Stimulated activated memory B cell treated with anti-CD40 and anti-IgM and Interleukin-4, amounts not matched to agents 10 μg/mL and 1 μg/mL and 100 μg/mL, for 72 hours (primary cell): ENCODE measurements at regions not wholly inside any gene's neighbourhood (a gene's known extent, or its start where the extent isn't known, plus 50 kb on each side); places are given as distances from the start of the nearest gene placed in this dataset.
"Not testable (repeated sequence)": the region's sequence is repeated elsewhere in the genome, so short reads cannot be mapped to it uniquely, and the experiment has no call there.

ENCODE experiments used
- ATAC-seq: fragments of 150-1000 bp; cut with Tn5 transposase; 2 replicates; pipeline ENCODE4 v1.10.0; 2021
- H3K27ac Mint-ChIP-seq: one replicate; pipeline ENCODE4 v1.8.0; 2022; ENCODE audit warnings: mild to moderate bottlenecking, mixed read lengths
- H3K27me3 Mint-ChIP-seq: one replicate; pipeline ENCODE4 v1.8.0; 2022; ENCODE audit warnings: mixed read lengths
- H3K36me3 Mint-ChIP-seq: one replicate; pipeline ENCODE4 v1.8.0; 2022; ENCODE audit warnings: mixed read lengths
- H3K4me1 Mint-ChIP-seq: one replicate; pipeline ENCODE4 v1.8.0; 2022; ENCODE audit warnings: mixed read lengths
- H3K4me3 Mint-ChIP-seq: one replicate; pipeline ENCODE4 v1.8.0; 2022; ENCODE audit warnings: mild to moderate bottlenecking, moderate library complexity, mixed read lengths
- H3K9me3 Mint-ChIP-seq: one replicate; pipeline ENCODE4 v1.8.0; 2022; ENCODE audit warnings: mixed read lengths

- peaks cover 6% of the 10 kb centered on the region for H3K9me3 Mint-ChIP-seq
- no peak overlapping the region for H3K27ac Mint-ChIP-seq
- no peaks in the 10 kb centered on the region for H3K36me3 Mint-ChIP-seq
- no peak for ATAC-seq
- H3K27me3 Mint-ChIP-seq, result peaks cover 32% of the 10 kb centered on the region
- H3K4me1 Mint-ChIP-seq, result no peaks in the 10 kb centered on the region
- H3K4me3 Mint-ChIP-seq, result no peak overlapping the region
Measured at GRCh38 chr2:172296267-172297046, 130.9 kb upstream of the ITGA6 start.

GRCh38 chr2:172297531-172297930 is 129.9 kb upstream of the ITGA6 start:
- Mint-ChIP-seq H3K4me1 (no peaks in the 10 kb centered on the region), H3K4me3 (no peak overlapping the region), H3K9me3 (peaks cover 6% of the 10 kb centered on the region), H3K27ac (no peak overlapping the region), H3K36me3 (no peaks in the 10 kb centered on the region), H3K27me3 (peaks cover 32% of the 10 kb centered on the region)
- ATAC-seq, result no peak

GRCh38 chr2:172297950-172298349 is 129.4 kb upstream of the ITGA6 start:
- no peak overlapping the region for H3K27ac Mint-ChIP-seq
- H3K27me3 Mint-ChIP-seq, result peaks cover 32% of the 10 kb centered on the region
- H3K9me3 Mint-ChIP-seq, result peaks cover 6% of the 10 kb centered on the region
- H3K4me1 Mint-ChIP-seq, result no peaks in the 10 kb centered on the region
- no peak overlapping the region for H3K4me3 Mint-ChIP-seq
- no peaks in the 10 kb centered on the region for H3K36me3 Mint-ChIP-seq
- ATAC-seq, result no peak

- H3K4me3 Mint-ChIP-seq, result no peak overlapping the region
- ATAC-seq, result no peak
- peaks cover 38% of the 10 kb centered on the region for H3K27me3 Mint-ChIP-seq
- H3K4me1 Mint-ChIP-seq, result no peaks in the 10 kb centered on the region
- H3K36me3 Mint-ChIP-seq, result no peaks in the 10 kb centered on the region
- H3K9me3 Mint-ChIP-seq, result peaks cover 6% of the 10 kb centered on the region
- no peak overlapping the region for H3K27ac Mint-ChIP-seq
Measured at GRCh38 chr2:172299741-172300140, 127.6 kb upstream of the ITGA6 start.

GRCh38 chr2:172300851-172301250 is 126.5 kb upstream of the ITGA6 start:
- H3K27me3 Mint-ChIP-seq, result peaks cover 41% of the 10 kb centered on the region
- H3K27ac Mint-ChIP-seq, result no peak overlapping the region
- peaks cover 6% of the 10 kb centered on the region for H3K9me3 Mint-ChIP-seq
- ATAC-seq, result no peak
- no peak overlapping the region for H3K4me3 Mint-ChIP-seq
- no peaks in the 10 kb centered on the region for H3K4me1 Mint-ChIP-seq
- no peaks in the 10 kb centered on the region for H3K36me3 Mint-ChIP-seq

- peaks cover 41% of the 10 kb centered on the region for H3K27me3 Mint-ChIP-seq
- H3K9me3 Mint-ChIP-seq, result peaks cover 6% of the 10 kb centered on the region
- no peak for ATAC-seq
- no peak overlapping the region for H3K4me3 Mint-ChIP-seq
- no peaks in the 10 kb centered on the region for H3K4me1 Mint-ChIP-seq
- H3K27ac Mint-ChIP-seq, result no peak overlapping the region
- no peaks in the 10 kb centered on the region for H3K36me3 Mint-ChIP-seq
Measured at GRCh38 chr2:172305066-172305465, 122.3 kb upstream of the ITGA6 start.

- Mint-ChIP-seq H3K9me3 (no peaks in the 10 kb centered on the region), H3K27me3 (peaks cover 49% of the 10 kb centered on the region), H3K4me1 (no peaks in the 10 kb centered on the region), H3K36me3 (no peaks in the 10 kb centered on the region), H3K27ac (no peak overlapping the region), H3K4me3 (no peak overlapping the region)
- ATAC-seq, result no peak
Measured at GRCh38 chr2:172307800-172308199, 119.6 kb upstream of the ITGA6 start.

GRCh38 chr2:172308253-172308935 is 119.0 kb upstream of the ITGA6 start:
- ATAC-seq, result no peak
- Mint-ChIP-seq H3K4me3 (no peak overlapping the region), H3K4me1 (no peaks in the 10 kb centered on the region), H3K27ac (no peak overlapping the region), H3K36me3 (no peaks in the 10 kb centered on the region), H3K9me3 (no peaks in the 10 kb centered on the region), H3K27me3 (peaks cover 49% of the 10 kb centered on the region)

GRCh38 chr2:172311921-172312345 is 115.5 kb upstream of the ITGA6 start:
- H3K27ac Mint-ChIP-seq, result no peak overlapping the region
- no peaks in the 10 kb centered on the region for H3K36me3 Mint-ChIP-seq
- H3K4me3 Mint-ChIP-seq, result no peak overlapping the region
- H3K27me3 Mint-ChIP-seq, result peaks cover 22% of the 10 kb centered on the region
- no peaks in the 10 kb centered on the region for H3K4me1 Mint-ChIP-seq
- peak; percentile 12 for ATAC-seq
- no peaks in the 10 kb centered on the region for H3K9me3 Mint-ChIP-seq

GRCh38 chr2:172313715-172314341 is 113.6 kb upstream of the ITGA6 start:
- no peak overlapping the region for H3K4me3 Mint-ChIP-seq
- H3K36me3 Mint-ChIP-seq, result no peaks in the 10 kb centered on the region
- ATAC-seq, result no peak
- no peak overlapping the region for H3K27ac Mint-ChIP-seq
- H3K27me3 Mint-ChIP-seq, result peaks cover 13% of the 10 kb centered on the region
- no peaks in the 10 kb centered on the region for H3K4me1 Mint-ChIP-seq
- no peaks in the 10 kb centered on the region for H3K9me3 Mint-ChIP-seq

- ATAC-seq, H3K9me3 Mint-ChIP-seq, H3K36me3 Mint-ChIP-seq, H3K27me3 Mint-ChIP-seq, H3K4me1 Mint-ChIP-seq, H3K27ac Mint-ChIP-seq, H3K4me3 Mint-ChIP-seq: not testable (repeated sequence)
Measured at GRCh38 chr2:172315070-172315469, 112.3 kb upstream of the ITGA6 start.

GRCh38 chr2:172322049-172322448 is 105.3 kb upstream of the ITGA6 start:
- Mint-ChIP-seq H3K4me1 (no peaks in the 10 kb centered on the region), H3K27me3 (peaks cover 9% of the 10 kb centered on the region)

GRCh38 chr2:172323256-172323655 is 104.1 kb upstream of the ITGA6 start:
- Mint-ChIP-seq H3K4me3 (no peak overlapping the region), H3K9me3 (peaks cover 3% of the 10 kb centered on the region), H3K36me3 (no peaks in the 10 kb centered on the region), H3K27ac (no peak overlapping the region), H3K4me1 (no peaks in the 10 kb centered on the region), H3K27me3 (peaks cover 9% of the 10 kb centered on the region)
- no peak for ATAC-seq

More at GRCh38 chr2:172322049-172322448, 105.3 kb upstream of the ITGA6 start:
- no peak for ATAC-seq
- Mint-ChIP-seq H3K9me3 (peaks cover 3% of the 10 kb centered on the region), H3K36me3 (no peaks in the 10 kb centered on the region), H3K27ac (no peak overlapping the region), H3K4me3 (no peak overlapping the region)

- H3K27ac Mint-ChIP-seq, result no peak overlapping the region
- H3K4me1 Mint-ChIP-seq, result no peaks in the 10 kb centered on the region
- no peaks in the 10 kb centered on the region for H3K36me3 Mint-ChIP-seq
- peaks cover 3% of the 10 kb centered on the region for H3K9me3 Mint-ChIP-seq
- no peak for ATAC-seq
- peaks cover 9% of the 10 kb centered on the region for H3K27me3 Mint-ChIP-seq
- no peak overlapping the region for H3K4me3 Mint-ChIP-seq
Measured at GRCh38 chr2:172323861-172324597, 103.4 kb upstream of the ITGA6 start.

GRCh38 chr2:172326211-172326509 is 101.2 kb upstream of the ITGA6 start:
- Mint-ChIP-seq H3K9me3 (peaks cover 3% of the 10 kb centered on the region), H3K27ac (no peak overlapping the region), H3K36me3 (no peaks in the 10 kb centered on the region), H3K4me1 (no peaks in the 10 kb centered on the region), H3K27me3 (peaks cover 9% of the 10 kb centered on the region), H3K4me3 (no peak overlapping the region)
- ATAC-seq, result no peak
